Activated naive CD8-positive, alpha-beta T cell treated with anti-CD3 and anti-CD28 coated beads for 36 hours (primary cell): ENCODE measurements at regions not wholly inside any gene's neighbourhood (a gene's known extent, or its start where the extent isn't known, plus 50 kb on each side); places are given as distances from the start of the nearest gene placed in this dataset.

ENCODE experiments used
- DNase-seq: peaks from one replicate; pipeline ENCODE4 v3.0.0; 2021
- H3K27ac Mint-ChIP-seq: one replicate; pipeline ENCODE4 v1.8.0; 2022; ENCODE audit warnings: mild to moderate bottlenecking, moderate library complexity, mixed read lengths
- H3K27me3 Mint-ChIP-seq: one replicate; pipeline ENCODE4 v1.8.0; 2022; ENCODE audit warnings: mild to moderate bottlenecking, mixed read lengths
- H3K36me3 Mint-ChIP-seq: one replicate; pipeline ENCODE4 v1.8.0; 2021; ENCODE audit warnings: mild to moderate bottlenecking, mixed read lengths
- H3K4me1 Mint-ChIP-seq: one replicate; pipeline ENCODE4 v1.8.0; 2021; ENCODE audit warnings: mixed read lengths
- H3K4me3 Mint-ChIP-seq: one replicate; pipeline ENCODE4 v1.8.0; 2022; ENCODE audit warnings: mild to moderate bottlenecking, moderate library complexity, mixed read lengths
- H3K9me3 Mint-ChIP-seq: one replicate; pipeline ENCODE4 v1.8.0; 2022; ENCODE audit warnings: mixed read lengths

DNA sequence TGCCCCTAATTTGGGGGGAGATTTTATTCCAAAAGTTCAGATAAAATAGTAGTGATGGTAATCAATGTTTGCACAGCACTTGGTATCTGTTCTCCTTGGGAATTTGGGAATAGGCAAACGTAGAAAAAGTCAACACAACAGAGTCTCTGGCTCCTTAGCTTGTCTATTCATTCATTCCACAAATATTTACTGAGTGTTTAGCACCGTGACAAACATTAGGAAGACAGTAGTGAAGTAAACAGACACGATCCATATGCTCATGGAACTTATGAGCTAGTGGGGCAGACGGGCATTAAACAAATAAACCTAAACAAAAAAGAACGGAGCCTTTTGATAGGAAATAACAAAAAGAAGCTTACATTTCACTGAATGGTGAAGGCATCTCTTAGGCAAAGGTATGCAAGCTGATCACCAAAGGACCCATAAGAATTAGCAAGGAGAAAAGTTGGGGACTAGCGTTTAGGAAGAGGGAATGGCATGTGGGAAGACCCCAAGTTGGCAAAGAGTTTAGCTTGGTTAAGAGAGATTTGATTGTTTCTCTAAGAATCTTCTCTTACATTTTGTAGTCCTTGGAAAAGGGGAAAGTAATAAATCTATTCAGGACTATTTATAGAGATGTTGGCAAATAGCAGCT, 243.9 kb upstream of the NPY start:
- Mint-ChIP-seq H3K27ac (no peak overlapping the region), H3K4me1 (peaks cover 5% of the 10 kb centered on the region), H3K36me3 (no peaks in the 10 kb centered on the region), H3K27me3 (no peaks in the 10 kb centered on the region), H3K9me3 (peaks cover 1% of the 10 kb centered on the region), H3K4me3 (no peak overlapping the region)
- DNase-seq = no peak

DNA sequence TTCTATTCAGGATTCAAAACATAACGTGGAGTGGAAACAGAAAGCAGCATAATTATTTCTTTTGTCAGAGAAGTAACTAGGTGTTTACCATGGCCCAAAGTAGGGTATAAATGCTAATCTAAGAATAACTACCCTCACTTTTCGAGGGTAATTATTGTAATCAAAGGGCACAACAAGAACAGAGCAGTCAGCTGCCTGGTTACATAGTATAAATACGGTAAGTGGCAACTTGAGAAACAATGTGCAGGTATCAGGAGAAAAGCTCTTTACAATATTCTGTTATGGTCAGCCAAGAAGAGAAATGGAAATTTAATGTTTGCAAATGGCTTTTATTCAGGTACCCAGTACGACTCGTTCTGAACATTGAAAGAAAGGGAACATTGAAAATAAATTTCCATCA, 242.0 kb upstream of the NPY start:
- H3K9me3 Mint-ChIP-seq = no peaks in the 10 kb centered on the region
- peaks cover 5% of the 10 kb centered on the region for H3K27me3 Mint-ChIP-seq
- no peak for DNase-seq
- no peaks in the 10 kb centered on the region for H3K4me1 Mint-ChIP-seq
- H3K36me3 Mint-ChIP-seq = no peaks in the 10 kb centered on the region
- no peak overlapping the region for H3K27ac Mint-ChIP-seq
- no peak overlapping the region for H3K4me3 Mint-ChIP-seq

DNA sequence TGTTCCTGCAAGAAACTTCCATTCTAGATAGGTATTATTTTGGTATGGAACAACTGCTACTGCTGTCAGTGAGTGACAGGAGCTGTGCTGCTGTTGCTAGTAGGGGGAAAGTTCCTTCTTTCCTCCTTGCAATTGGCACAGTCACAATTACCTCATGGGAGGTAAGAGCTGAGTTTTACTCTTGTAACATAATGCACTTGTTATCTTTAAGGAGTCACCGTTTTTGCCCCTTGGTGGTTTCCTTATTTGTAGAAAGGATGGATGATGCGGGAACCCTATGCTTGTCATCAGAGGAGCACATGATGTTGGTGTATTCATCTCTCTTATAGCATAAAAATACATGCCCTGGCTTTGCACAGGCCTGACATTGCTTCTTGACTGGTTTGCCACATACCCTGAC, 234.7 kb upstream of the NPY start:
- no peaks in the 10 kb centered on the region for H3K9me3 Mint-ChIP-seq
- peaks cover 21% of the 10 kb centered on the region for H3K27me3 Mint-ChIP-seq
- H3K4me3 Mint-ChIP-seq = no peak overlapping the region
- H3K27ac Mint-ChIP-seq = no peak overlapping the region
- H3K4me1 Mint-ChIP-seq = no peaks in the 10 kb centered on the region
- DNase-seq = no peak
- H3K36me3 Mint-ChIP-seq = no peaks in the 10 kb centered on the region

DNA sequence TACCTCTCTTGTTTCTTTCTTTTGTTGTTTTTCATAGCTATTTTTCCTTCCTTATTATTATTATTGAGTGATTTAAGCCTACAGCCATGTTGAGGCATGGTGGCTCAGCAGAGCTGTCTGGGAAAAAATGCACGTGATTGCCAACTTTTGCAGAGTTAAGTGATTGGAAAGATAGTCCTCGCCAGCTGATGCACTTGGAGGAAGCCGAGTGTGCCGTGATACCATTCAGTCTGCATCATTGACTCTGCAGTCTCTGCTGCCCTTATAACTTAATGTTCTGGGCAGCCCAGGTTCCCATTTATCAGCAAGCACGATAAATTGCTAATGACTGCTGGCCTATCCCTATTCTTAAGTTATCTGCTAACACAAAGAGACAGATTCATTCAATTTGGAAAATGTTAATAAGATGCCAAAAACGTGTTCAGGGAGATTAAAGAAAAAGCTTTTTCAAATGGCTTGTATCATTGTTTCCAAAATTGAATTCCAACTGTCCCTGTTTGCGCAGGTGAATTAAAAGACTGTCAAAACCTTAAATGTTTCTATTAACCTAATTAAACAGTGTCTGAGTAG, 232.9 kb upstream of the NPY start:
- H3K27ac Mint-ChIP-seq = no peak overlapping the region
- no peaks in the 10 kb centered on the region for H3K4me1 Mint-ChIP-seq
- no peak for DNase-seq
- H3K9me3 Mint-ChIP-seq = no peaks in the 10 kb centered on the region
- no peaks in the 10 kb centered on the region for H3K36me3 Mint-ChIP-seq
- H3K27me3 Mint-ChIP-seq = peaks cover 28% of the 10 kb centered on the region
- no peak overlapping the region for H3K4me3 Mint-ChIP-seq

DNA sequence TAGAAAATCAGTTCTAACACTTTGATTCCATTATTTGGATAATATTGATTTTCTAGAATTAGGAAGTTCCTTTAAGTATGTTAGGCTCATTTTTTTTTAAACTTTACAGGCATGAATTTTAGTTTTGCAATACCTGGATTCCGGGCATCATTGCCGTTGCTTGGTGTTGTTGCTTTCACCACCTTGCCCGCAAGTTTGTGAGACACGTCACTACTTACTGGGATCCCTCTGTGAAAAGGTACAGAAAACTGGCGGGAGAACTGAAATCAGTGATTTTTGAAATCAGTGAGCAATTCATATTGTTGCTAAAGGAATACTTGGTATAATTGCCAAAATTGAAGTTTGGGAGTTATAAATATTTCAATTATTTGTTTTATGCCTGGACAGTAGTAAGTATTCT, 232.3 kb upstream of the NPY start:
- Mint-ChIP-seq H3K4me1 (no peaks in the 10 kb centered on the region), H3K9me3 (no peaks in the 10 kb centered on the region), H3K4me3 (no peak overlapping the region), H3K27me3 (peaks cover 28% of the 10 kb centered on the region), H3K27ac (no peak overlapping the region), H3K36me3 (no peaks in the 10 kb centered on the region)
- no peak for DNase-seq

DNA sequence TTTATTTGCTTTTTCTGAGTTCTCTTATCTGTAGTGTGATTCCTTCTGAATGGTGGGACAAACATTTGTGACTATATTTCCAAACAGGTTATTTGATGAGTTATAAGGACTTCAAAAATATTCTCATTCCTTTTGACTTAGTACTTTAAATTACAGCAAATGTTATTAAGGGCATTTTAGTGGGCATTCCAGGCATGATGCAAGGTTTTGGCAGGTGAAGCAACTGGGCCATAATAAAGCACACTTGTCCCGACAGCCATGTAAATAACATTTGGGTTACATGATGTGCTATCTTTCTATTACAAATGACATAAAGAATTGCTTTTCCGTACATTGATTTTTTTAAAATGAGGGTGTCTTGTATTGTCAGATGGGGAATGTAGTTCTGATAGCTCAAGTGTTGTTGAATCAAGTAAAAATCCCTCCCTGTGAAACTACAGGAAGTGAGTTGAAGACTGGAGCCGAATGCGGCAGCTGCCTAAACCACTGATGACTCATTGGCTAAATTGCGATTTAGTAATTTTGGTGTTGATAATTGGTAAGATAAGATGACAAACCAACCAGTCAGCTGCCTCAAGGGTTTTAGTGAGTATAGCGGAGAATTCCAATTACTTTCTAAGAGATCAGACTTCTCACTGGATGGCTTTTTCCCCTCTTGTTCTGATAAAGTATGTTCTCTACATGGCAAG, 231.3 kb upstream of the NPY start:
- H3K36me3 Mint-ChIP-seq = no peaks in the 10 kb centered on the region
- no peaks in the 10 kb centered on the region for H3K9me3 Mint-ChIP-seq
- DNase-seq = no peak

DNA sequence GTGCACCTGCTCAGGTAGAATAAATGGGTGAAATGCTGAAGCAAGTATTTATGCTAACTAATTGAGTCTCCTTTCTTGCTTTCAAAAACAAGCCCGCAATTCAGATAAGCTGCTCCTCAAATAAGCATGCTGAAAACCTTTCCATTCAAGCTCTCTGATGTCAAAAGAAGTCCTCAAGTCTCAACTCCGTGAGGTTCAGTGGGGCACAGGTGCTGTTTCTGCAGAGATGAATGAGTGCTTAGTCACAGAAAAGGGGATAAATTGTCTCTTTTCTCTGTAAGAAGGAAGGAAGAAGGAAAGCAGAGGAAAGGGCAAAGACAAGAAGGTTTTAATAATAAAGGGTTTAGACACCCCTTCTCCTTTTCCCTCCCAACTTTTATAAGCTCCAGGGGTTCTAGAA, 229.8 kb upstream of the NPY start:
- no peak for DNase-seq
- H3K4me3 Mint-ChIP-seq = no peak overlapping the region

More for the DNA sequence above, 231.3 kb upstream of the NPY start:
- H3K4me1 Mint-ChIP-seq = no peaks in the 10 kb centered on the region
- H3K4me3 Mint-ChIP-seq = no peak overlapping the region
- no peak overlapping the region for H3K27ac Mint-ChIP-seq
- H3K27me3 Mint-ChIP-seq = peaks cover 25% of the 10 kb centered on the region

DNA sequence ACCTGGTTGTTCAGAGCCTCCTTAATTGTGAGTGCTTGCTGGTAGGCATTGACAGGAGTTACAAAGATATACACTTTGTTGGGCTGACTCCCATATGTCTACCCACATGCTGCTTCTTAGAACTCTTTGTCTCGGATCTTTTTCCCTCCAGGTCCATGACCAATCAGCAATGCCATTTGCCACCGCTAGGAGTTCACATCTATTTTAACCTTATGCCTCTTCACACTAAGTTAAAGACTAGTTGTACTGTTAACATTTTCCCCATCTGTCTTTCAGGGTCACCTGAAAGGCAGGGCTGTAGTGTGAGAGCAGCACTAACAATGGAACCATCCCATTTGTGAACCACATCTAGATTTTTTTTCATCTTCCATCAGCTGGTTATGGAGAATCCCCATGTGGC, 226.7 kb upstream of the NPY start:
- H3K27ac Mint-ChIP-seq = no peak overlapping the region
- no peaks in the 10 kb centered on the region for H3K9me3 Mint-ChIP-seq
- no peaks in the 10 kb centered on the region for H3K36me3 Mint-ChIP-seq
- H3K27me3 Mint-ChIP-seq = peaks cover 45% of the 10 kb centered on the region
- H3K4me1 Mint-ChIP-seq = no peaks in the 10 kb centered on the region
- H3K4me3 Mint-ChIP-seq = no peak overlapping the region
- DNase-seq = no peak

More for the DNA sequence above, 229.8 kb upstream of the NPY start:
- no peak overlapping the region for H3K27ac Mint-ChIP-seq
- H3K36me3 Mint-ChIP-seq = no peaks in the 10 kb centered on the region
- H3K9me3 Mint-ChIP-seq = no peaks in the 10 kb centered on the region
- H3K4me1 Mint-ChIP-seq = no peaks in the 10 kb centered on the region
- H3K27me3 Mint-ChIP-seq = peaks cover 35% of the 10 kb centered on the region

DNA sequence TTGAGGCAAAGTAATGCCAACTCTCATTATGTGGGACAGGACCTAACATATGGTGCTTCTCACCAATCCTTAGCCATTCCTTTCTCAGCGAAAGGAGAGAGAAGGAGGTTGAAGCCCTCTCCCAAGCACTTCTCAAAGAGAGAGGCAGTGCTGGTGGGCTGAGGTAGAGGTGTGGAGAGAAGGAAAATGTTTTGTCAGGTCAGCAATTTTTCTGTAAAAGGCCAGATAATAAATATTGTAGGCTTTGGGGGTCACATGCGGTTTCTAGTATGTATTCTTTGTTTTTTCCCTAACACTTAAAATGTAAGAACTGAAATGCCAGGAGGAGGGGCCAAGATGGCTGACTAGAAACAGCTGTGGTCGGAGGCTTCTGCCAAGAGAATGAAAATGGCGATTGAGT, 225.0 kb upstream of the NPY start:
- Mint-ChIP-seq H3K9me3 (no peaks in the 10 kb centered on the region), H3K27me3 (peaks cover 40% of the 10 kb centered on the region), H3K36me3 (no peaks in the 10 kb centered on the region), H3K27ac (no peak overlapping the region), H3K4me3 (no peak overlapping the region), H3K4me1 (no peaks in the 10 kb centered on the region)
- no peak for DNase-seq

DNA sequence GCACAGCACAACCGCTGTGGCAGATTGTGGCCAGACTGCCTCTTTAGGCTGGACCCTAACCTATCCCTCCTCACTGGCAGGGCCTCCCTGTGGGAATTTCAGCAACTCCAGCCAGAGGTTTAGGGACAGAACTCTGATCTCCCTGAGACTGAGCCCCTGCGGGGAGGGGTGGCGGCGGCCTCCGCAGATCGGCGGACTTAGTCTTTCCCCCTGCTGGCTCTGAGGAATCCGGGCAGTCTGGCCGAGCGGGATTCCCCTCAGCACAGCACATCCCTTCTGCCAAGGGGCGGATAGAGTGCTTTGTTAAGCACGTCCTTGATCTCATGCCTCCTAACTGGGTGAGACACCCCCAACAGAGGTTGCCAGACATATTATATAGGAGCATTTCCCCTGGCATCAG, 224.2 kb upstream of the NPY start:
- no peak for DNase-seq
- no peaks in the 10 kb centered on the region for H3K4me1 Mint-ChIP-seq
- H3K9me3 Mint-ChIP-seq = no peaks in the 10 kb centered on the region
- no peak overlapping the region for H3K4me3 Mint-ChIP-seq
- H3K27ac Mint-ChIP-seq = no peak overlapping the region
- no peaks in the 10 kb centered on the region for H3K36me3 Mint-ChIP-seq
- peaks cover 35% of the 10 kb centered on the region for H3K27me3 Mint-ChIP-seq

DNA sequence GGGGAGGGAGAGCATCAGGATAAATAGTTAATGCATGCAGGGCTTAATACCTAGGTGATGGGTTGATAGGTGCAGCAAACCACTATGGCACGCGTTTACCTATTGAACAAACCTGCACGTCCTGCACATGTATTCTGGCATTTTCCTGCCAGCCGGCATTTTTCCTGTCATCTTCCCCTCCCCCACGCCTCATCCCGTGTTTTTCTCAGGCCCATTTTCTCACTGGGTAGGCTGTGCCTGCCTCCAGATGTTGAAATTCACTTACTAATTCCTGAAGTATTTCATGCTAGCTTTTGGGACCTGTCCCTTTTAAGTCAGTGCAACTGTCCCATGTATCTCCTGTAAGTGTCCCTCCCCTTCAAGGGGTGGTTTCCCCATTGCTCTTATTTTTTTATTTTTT, 220.3 kb upstream of the NPY start:
- Mint-ChIP-seq H3K4me1 (no peaks in the 10 kb centered on the region), H3K36me3 (no peaks in the 10 kb centered on the region), H3K27ac (no peak overlapping the region), H3K4me3 (no peak overlapping the region), H3K27me3 (peaks cover 19% of the 10 kb centered on the region), H3K9me3 (no peaks in the 10 kb centered on the region)
- no peak for DNase-seq

DNA sequence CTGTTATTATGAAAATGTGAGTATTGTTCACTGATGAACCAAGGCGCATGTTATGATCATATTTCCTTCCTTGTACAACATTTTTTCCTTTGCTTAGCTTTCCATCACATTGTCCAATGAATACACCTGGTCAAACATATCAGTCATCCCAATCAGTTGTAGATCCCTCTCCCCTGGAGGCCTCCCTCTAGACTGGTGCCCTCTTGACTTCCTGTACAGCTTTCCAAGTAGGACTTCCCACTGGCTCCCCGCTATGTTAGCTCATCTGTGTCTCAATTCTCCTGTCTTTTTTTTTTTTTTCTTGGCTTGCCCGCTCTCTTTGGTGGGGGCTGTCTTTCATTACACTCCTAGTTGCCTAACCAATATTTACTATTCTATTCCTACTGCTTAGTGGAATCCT, 214.2 kb upstream of the NPY start:
- no peaks in the 10 kb centered on the region for H3K9me3 Mint-ChIP-seq

DNA sequence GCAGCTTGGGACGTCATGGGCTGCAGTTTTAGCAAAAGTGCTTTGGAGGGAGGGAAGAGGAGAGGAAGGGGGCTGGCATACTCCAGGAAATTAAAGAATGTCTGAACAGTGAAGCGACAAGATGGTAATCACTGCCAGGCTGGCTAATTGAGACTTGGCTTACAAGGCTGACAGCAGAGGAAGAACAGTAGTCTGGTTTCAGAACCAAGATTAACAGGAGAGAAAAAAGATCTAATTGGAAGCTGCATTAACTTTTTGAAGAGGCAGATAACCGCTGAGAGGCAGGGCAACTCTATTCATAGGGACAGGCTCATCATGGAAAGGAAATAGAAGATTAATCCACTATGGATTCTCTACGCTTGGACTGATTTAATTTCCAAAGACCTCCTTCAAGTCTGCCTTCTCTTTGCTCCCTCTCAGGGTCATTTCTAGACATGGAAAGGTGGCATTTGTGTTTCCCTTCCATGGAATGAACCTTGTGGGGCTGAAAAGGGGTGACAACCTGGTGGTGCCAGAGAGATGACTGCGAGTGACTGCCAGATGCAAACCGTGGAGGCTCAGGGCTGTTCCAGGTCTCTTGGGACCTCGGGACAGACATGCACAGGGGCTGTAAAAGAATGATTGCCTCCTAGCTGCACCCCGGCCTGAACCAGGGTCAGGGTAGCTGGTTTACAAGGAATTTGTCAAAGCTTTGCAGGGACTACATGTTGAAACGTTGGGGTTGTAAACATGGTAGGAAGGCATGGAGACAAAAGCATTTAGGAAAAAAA, 210.2 kb upstream of the NPY start:
- H3K27ac Mint-ChIP-seq = no peak overlapping the region
- H3K9me3 Mint-ChIP-seq = no peaks in the 10 kb centered on the region
- H3K4me3 Mint-ChIP-seq = no peak overlapping the region
- no peaks in the 10 kb centered on the region for H3K36me3 Mint-ChIP-seq
- DNase-seq = no peak
- H3K27me3 Mint-ChIP-seq = peaks cover 23% of the 10 kb centered on the region
- peaks cover 4% of the 10 kb centered on the region for H3K4me1 Mint-ChIP-seq

More for the DNA sequence above, 214.2 kb upstream of the NPY start:
- H3K27ac Mint-ChIP-seq = no peak overlapping the region
- DNase-seq = no peak
- no peaks in the 10 kb centered on the region for H3K36me3 Mint-ChIP-seq
- peaks cover under 1% of the 10 kb centered on the region for H3K4me1 Mint-ChIP-seq
- H3K27me3 Mint-ChIP-seq = peaks cover 7% of the 10 kb centered on the region
- H3K4me3 Mint-ChIP-seq = no peak overlapping the region

DNA sequence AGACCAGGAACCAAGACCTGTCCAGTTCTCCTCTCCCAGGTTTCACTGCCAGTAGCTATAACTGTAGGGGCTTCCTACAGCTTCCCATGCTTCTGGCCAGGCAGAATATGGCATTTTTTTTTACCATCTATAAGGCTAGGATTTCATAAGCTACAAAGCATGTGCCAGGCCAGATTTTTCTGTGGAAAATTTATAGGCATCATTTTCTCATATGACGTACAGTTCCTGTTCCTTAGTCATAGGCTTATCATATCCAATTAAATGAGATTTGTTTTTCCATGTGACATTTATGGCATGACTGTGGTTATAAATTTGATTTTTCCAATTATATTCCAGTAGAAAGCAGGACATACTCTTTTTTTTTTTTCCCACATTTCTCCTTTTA, 208.6 kb upstream of the NPY start:
- Mint-ChIP-seq H3K9me3 (no peaks in the 10 kb centered on the region), H3K4me1 (peaks cover 4% of the 10 kb centered on the region), H3K36me3 (no peaks in the 10 kb centered on the region), H3K27me3 (peaks cover 26% of the 10 kb centered on the region), H3K4me3 (no peak overlapping the region), H3K27ac (no peak overlapping the region)
- no peak for DNase-seq

DNA sequence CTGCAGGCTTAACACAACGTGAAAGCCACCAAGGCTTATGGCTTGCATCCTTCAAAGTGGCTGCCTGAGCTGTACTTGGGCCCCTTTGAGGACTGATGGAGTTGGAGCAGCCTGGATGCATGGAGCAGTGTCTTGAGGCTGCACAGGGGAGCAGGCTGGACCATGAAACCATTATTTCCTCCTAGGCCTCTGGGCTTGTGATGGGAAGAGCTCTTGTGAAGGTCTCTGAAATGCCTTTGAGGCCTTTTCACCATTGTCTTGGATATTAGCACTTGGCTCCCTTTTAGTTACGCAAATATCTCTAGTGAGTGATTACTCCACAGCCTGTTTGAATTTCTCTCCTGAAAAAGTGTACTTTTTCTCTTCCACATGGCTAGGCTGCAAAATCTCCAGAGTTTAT, 201.2 kb upstream of the NPY start:
- H3K36me3 Mint-ChIP-seq = no peaks in the 10 kb centered on the region

More for the DNA sequence above, 201.2 kb upstream of the NPY start:
- H3K27ac Mint-ChIP-seq = no peak overlapping the region
- DNase-seq = no peak
- H3K9me3 Mint-ChIP-seq = peaks cover 14% of the 10 kb centered on the region
- no peak overlapping the region for H3K4me3 Mint-ChIP-seq
- H3K4me1 Mint-ChIP-seq = no peaks in the 10 kb centered on the region
- peaks cover 11% of the 10 kb centered on the region for H3K27me3 Mint-ChIP-seq
